Inferior parietal cortex (tissue), 1 donor: ENCODE measurements at regions not wholly inside any gene's neighbourhood (a gene's known extent, or its start where the extent isn't known, plus 50 kb on each side); places are given as distances from the start of the nearest gene placed in this dataset.
"Not testable (repeated sequence)": the region's sequence is repeated elsewhere in the genome, so short reads cannot be mapped to it uniquely, and the experiment has no call there.

Experiments
- DNase-seq: peaks from one replicate; pipeline ENCODE4 v3.0.0-alpha.2; 2016; ENCODE audit errors: extremely low spot score

- no peak for DNase-seq
Observed at GRCh38 chr2:60246583-60246982, 306.9 kb downstream of the BCL11A start.

GRCh38 chr2:60234274-60234986 lies 319.0 kb downstream of the BCL11A start:
- no peak for DNase-seq

DNA sequence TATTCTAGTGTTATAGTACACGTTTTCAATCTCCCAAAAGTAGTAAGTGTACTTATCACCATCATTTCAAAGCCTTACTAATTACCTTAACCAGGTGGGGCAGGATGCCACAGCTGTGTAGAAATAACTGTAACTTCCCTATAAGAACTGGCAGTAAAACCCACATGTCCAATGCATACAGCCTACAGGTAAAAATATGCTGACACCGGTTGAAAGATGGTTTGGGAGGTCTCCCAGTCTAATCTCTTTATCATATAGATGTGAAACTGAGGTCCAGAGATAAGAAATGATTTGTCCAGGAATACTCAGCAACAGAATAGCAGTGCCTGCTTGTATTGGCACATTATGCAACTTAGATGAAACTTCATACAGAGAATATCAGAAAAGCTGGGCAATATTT lies 322.9 kb downstream of the BCL11A start:
- no peak for DNase-seq

DNA sequence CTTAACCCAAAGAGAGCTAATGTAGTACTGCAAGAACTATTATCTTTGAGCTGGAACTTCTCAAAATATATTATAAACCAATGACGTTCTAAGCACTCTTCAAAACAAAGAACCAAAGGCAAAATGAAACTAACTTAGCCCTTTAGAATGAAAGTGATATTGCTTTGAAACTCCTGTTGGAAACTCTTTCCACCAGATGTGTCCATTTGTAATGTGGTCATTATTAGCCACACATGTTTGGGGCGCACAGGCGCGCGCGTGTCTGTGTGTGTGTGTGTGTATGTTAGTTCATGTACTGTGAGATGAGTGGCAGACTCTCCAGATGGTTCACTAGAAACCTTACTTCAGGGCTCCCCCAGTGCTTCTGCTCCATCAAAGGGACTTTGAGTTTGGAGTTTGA lies 323.4 kb downstream of the BCL11A start:
- no peak for DNase-seq

- DNase-seq, result no peak
Observed at GRCh38 chr2:60226943-60227342, 326.5 kb downstream of the BCL11A start.

DNA sequence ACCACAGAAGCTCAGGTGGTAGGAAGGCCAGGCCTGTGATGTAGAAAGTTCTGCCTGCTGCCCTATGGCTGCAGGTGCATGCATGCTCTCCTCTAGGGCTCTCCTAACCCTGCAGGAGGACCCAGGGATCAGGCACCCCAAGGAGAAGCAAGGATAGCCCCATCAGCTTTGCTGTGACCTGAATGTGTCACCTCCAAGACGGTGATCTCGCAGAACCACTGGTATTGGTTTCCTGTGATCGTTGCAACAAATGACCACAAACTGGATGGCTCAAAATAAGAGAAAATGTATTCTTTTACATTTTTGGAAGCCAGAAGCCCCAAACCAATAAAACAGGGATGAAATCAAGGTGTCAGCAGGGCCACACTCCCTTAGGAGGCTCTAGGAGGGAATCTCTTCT lies 327.3 kb downstream of the BCL11A start:
- DNase-seq, result no peak

DNA sequence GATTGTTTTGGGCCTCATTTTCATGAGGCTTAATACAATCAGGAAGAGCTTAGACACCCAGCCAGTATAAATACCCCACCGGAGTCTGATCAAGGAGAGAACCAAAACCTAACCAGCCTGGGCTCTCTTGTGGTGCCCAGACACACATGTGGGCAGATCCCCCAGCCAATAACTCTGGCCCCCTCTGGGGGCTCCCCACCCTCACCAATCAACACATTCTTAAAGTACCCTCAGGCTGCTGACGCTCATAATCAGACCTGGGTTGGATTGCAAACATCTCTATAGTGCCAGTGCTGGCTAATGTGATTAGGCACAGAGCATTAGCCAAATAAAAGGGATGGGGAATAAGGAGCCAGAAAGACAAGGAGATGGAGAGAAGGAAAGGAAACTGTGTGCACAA lies 329.6 kb downstream of the BCL11A start:
- DNase-seq, result no peak

DNA sequence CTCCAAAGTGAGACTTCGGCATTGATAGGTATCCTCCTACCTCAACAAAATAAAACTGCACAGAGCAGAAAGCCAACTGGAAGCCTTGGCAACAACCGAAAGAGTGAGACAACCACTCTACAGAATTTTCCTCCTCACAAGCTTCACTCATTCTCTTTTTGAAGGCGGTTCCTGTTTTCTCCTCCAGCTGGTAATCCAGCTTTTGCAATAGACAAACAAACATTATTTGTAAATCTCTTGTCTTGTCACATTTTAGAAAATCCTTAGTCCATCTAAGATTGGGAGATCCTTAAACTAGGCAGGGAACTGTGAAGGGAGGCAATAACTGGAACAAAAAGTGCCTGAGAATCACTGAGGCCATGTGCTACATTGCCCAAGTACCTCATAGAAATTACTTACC lies 332.4 kb downstream of the BCL11A start:
- no peak for DNase-seq

GRCh38 chr2:60219536-60219935 lies 333.9 kb downstream of the BCL11A start:
- DNase-seq, result no peak

DNA sequence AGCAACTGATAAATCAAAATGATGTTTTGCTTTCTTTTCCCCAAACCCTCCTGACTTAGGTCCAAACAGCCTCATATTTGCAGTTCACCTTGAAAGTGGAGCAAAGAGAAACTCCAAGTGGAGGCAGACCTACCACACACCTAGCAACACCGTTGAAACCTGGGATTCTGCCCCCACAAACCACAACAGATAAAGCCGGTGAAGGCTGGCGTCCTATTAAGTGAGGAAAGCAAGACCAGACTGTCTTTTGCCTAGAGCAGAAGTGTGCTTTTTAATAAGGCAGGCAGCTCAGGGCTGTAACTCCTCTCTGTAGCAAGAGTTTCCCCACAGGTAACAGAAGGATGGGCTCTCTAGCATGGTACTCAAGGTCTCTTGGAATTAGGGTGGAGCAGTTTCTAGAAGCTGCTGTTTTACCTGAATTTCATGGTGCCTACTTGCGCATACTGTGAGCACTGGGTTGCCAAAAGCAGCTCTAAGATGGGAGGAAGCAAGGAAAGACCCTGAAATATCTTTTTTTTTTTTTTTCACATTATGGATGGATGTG lies 336.9 kb downstream of the BCL11A start:
- DNase-seq, result no peak

DNA sequence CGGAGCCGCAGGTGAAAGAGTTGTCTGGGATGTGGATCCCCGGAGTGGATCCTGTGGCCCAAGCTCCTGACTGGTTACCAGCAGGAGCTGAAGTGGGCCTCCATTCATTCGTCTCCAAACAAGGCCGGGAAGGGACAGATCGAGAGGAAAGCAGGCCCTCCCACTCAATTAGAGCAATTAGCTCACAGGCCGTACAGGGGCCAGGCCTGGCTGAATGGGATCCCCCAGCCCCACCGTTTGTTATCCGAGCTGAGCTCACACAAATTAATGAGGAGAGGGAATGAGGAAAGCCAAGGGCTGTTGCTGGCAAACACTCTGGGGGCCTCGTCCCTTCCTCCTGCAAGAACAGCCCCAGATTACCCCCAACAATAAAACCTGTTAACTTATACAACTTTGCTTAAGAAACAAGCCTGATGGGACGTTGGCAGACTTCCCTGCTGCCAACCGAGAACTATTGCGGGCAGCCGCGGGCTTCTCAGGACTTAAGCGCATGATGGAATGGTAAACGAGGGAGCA lies 338.0 kb downstream of the BCL11A start:
- DNase-seq, result no peak

- DNase-seq, result no peak
Observed at GRCh38 chr2:60214626-60214875, 338.9 kb downstream of the BCL11A start.

GRCh38 chr2:60213865-60214625 lies 339.4 kb downstream of the BCL11A start:
- no peak for DNase-seq

DNA sequence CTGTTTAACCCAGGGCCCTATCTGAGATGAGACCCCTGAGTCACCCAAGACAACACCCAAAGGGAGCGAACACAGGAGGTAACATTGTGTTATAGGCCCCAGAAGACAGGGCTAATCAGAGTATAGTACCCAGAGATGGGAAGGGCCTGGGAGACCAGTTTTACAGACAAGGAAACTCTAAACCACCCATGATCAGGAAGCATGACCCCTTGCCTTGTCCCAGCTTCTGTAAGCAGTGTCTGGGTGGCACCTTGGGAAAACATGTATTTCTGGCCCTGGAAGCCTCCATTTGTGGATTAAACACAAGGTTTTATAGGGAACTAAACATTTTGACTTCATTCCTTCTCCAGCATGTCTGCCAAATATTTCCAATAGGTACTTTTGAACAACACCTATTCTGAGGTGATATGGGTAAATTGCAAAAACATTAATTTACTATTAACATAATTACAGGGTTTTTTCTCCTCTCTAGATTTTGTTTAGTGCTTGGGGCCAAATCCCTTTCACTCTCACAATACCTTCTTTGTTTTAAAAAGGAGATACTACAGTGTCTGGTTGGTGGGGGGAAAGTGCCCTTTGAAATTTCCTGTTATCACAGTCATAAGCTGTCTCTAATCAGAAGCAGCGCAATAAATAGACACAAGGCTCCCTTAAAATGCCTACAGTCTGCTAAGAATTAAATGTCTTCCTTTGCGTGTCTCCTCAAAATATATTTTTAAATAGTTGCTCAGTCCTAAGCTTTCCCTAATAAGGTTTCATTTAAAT lies 341.1 kb downstream of the BCL11A start:
- DNase-seq, result no peak

GRCh38 chr2:60189006-60189405 lies 364.4 kb downstream of the BCL11A start:
- DNase-seq, result not testable (repeated sequence)

DNA sequence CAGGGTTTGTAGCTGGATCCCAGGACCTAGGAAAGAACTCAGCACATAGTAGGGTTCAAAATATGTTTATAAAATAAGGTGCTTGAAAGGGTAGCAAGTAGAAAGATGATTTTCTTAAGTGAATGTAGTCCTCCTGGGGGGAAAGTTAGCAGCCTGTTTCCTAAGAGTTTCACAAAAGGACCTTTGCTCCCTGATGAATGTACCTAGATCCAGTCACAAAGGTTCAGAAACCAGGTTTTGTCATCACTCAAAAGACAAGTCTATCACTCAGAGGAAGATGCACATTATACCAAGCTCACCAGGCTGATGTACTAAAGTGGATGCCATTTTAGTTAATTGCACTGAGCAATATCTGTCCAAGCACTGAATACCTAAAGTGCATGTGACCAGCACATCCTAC lies 378.2 kb downstream of the BCL11A start:
- no peak for DNase-seq

DNA sequence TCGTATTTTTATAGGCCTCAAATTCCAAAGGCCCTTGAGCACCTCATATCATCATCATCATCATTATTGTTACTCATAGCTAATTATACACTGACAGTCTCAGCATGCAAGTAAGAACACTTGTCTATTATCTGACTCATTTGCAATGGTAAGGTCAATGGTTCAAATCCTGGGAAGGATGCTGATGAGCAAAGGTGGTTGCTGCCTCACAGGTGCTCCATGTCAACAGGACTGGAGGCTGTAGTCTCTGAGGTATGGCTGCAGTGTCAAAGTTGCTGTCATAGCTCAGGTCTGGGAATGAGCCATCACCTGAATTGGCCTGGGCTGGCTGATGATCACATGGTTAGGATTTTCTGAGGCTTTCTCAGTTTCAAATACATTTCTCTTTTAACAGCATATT lies 379.3 kb downstream of the BCL11A start:
- no peak for DNase-seq

DNA sequence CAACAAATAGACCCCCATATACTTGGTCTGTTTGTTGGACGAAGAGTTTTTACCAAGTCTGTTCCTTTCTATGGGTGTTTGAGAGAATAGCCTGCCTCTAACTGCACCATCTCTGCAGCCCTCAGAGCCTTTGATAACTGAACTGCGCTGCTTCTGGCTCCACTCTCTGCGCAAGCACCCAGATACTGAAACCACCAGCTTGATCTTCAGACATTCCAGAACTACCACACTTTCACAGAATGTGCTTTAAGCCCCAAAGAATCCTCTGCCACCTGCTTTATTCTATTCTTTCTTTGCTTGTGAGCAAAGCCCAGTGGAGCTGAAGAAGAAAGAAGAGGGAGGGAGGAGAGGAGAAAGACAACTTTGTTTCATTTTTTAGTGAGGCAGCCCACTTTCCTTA lies 380.7 kb downstream of the BCL11A start:
- no peak for DNase-seq

DNA sequence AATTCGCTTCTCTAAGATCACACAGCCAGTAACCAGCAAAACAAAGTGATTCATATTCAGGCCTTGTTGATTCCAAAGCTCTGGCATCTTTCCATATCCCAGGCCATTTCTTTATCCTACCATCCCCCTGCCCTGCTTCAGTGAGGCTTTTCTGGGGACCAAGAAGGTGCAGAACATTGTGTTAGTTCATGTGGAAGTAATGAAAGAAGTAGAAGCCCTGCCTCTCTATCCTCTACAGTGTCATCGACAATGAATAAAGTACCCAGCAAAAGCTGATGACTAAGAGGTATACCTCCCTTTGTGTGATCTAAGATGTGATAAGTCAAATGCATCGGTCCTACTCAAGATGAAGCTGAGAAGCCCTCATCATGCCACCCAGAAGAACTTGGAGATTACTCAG lies 383.2 kb downstream of the BCL11A start:
- no peak for DNase-seq

GRCh38 chr2:60168247-60168646 lies 385.2 kb downstream of the BCL11A start:
- DNase-seq, result no peak

DNA sequence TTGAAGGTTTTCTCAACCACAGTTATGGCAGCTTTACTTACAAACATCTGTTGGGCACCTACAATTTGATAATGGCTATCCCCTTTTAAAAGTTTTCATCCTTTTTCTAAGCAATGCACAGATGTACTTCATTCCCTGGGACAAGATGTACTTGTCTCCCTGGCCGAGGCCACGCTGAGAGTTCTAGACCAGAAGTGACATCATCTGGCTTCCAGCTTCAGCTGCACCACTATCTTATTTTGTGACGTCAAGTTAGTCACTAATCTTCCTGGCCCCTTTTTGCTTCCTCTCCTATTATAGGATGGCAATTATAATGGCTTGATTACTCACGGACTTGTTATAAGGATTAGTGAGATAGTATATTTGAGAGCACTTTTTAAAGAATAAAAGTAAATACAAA lies 386.4 kb downstream of the BCL11A start:
- DNase-seq, result no peak

DNA sequence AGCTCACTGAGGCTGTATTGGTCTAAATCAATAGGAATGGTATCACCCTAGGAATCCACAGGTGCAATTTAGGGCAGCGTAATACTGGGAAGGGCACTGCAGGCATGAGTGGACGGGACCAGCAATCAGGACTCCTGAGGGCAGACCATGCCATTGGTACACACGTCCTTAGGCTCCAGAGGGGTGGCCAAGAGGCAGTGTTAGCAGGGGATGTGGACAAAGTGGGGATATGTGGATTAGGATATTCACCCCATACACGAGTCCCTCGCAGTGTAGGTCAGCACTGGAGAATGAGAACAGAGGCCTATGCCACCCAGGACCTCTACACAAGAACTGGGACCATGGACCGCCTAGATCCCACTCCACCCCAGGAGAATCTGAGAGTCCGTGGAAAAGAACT lies 389.8 kb downstream of the BCL11A start:
- no peak for DNase-seq

DNA sequence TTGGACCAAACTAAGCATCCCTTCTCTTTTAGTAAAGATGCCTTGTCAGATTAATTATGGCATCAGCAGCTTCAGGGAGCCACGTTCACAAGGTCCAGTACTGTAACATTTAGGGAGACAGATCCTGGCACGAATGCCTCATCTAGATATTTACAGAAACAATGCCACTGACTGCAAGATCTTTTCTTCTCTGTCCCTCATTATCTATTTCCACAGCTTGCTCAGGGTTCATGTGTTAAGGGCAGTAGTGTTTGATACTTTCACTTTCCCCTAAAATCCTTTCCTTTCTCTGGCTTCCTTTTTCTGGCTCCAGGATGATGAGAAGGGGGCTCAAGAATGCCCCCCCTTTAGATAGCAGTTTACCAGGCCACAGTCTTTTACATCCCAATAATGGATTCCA lies 393.9 kb downstream of the BCL11A start:
- DNase-seq, result no peak
